Neural progenitor cell (in vitro differentiated cells): ENCODE measurements at regions not wholly inside any gene's neighbourhood (a gene's known extent, or its start where the extent isn't known, plus 50 kb on each side); places are given as distances from the start of the nearest gene placed in this dataset.

Experiments used
- EZH2 ChIP-seq: fragments of 200-600 bp; sonication (generic); IDR thresholded peaks from 2 replicates; pipeline ENCODE4 v1.6.1; 2017; ENCODE audit warnings: antibody characterized with exemption, mild to moderate bottlenecking, moderate library complexity
- TF ChIP-seq, protein P1 (sequence below): fragments of 200-600 bp; sonication (generic); IDR thresholded peaks from 2 replicates; pipeline ENCODE4 v1.5.1; 2017; ENCODE audit warnings: antibody characterized with exemption, mild to moderate bottlenecking

- TF ChIP-seq, protein P1, sequence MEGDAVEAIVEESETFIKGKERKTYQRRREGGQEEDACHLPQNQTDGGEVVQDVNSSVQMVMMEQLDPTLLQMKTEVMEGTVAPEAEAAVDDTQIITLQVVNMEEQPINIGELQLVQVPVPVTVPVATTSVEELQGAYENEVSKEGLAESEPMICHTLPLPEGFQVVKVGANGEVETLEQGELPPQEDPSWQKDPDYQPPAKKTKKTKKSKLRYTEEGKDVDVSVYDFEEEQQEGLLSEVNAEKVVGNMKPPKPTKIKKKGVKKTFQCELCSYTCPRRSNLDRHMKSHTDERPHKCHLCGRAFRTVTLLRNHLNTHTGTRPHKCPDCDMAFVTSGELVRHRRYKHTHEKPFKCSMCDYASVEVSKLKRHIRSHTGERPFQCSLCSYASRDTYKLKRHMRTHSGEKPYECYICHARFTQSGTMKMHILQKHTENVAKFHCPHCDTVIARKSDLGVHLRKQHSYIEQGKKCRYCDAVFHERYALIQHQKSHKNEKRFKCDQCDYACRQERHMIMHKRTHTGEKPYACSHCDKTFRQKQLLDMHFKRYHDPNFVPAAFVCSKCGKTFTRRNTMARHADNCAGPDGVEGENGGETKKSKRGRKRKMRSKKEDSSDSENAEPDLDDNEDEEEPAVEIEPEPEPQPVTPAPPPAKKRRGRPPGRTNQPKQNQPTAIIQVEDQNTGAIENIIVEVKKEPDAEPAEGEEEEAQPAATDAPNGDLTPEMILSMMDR = no peak
- TF ChIP-seq EZH2 = no peak
These were observed 122.5 kb upstream of the SPACA7 start for GRCh38 chr13:112253631-112254030.
